ENCODE measurements at regions not wholly inside any gene's neighbourhood (a gene's known extent, or its start where the extent isn't known, plus 50 kb on each side); places are given as distances from the start of the nearest gene placed in this dataset.

DNA sequence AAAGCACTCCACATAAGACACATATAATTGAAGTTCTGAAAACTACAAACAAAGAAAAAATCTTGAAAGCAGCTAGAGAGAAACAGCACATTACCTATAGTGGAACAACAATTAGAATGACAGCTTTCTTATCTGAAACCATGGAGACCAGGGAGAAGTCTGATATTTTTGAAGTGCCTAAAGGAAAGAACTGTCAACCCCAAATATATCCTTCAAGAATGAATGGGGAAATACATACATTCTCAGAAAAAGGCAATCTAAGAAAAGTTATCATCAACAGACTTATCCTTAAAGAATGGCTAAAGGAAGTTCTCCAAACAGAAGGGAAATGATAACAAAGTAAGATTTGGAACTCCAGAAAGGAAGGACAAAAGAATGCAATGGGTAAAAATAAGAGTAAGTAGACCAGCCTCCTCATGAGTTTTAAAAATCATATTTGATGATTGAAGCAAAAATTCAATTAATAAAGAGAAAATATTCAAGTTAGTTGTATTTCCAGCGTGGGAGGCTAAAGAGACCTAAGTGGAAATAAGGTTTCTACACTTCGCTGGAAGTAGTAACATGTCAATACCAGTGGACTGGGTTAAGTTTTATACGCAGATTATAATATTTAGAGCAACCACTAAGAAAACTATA, 170.8 kb upstream of the SAMSN1 start:
- DNase-seq: no peak

DNA sequence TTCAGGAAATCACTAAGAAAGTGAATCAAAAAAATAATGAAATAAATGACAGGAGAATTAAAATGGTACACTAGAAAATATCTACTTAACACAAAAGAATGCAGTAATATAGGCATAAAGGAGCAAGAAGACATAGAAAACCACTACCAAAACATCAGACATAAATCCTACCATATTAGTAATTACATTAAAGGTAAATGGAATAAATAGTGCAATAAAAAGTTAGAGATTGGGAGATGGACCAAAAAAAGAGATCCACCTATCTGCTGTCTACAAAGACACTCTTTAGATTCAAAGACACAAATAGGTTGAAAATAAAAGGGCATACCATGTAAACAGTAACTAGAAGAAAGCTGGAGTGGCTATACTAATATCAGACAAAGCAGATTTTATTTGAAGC, 167.0 kb upstream of the SAMSN1 start:
- DNase-seq: no peak

DNA sequence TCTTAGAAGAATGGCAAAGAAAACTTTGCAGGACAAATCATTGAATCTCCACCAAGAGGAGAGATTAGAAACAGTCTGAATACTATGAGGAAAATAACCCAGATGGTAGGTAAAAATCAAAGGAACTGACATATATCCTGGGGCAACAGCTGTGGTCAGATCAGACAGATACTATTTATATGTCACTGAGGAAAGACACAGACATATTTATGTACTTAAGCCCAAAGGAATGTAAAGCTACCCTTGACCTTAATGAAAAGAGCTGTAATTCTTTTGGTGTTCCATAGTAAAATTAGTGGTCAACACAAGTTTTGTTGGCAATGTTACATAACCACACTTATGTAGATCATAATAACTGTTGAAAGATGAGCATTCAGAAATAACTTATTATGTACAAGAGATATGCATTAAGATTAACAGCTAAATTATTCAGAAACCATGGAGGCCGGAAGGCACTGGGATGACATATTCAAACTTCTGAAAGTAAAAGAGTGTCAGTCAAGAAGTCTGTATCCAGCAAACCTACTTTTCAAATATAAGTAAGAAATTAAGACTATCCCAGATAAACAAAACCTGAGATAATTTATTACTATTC, 166.1 kb upstream of the SAMSN1 start:
- no peak for DNase-seq

DNA sequence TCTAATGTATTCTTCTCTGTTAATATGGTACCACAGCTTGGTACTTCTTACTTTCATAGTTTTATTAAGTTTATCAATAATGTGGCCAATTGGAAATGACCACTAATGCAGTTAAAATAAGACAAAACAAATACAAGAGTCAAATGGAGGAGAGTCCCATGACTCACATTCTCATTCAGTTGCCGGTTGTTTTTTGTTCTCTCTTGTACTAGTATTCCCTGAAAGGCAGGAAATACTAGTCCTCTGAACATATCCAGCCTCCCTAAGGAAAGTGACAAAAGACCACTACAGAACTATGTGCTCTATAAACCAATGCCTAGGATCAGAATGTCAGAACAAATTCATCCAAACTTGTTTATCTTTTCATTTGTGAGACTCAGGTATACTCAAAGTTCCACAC, 165.2 kb upstream of the SAMSN1 start:
- no peak for DNase-seq

DNA sequence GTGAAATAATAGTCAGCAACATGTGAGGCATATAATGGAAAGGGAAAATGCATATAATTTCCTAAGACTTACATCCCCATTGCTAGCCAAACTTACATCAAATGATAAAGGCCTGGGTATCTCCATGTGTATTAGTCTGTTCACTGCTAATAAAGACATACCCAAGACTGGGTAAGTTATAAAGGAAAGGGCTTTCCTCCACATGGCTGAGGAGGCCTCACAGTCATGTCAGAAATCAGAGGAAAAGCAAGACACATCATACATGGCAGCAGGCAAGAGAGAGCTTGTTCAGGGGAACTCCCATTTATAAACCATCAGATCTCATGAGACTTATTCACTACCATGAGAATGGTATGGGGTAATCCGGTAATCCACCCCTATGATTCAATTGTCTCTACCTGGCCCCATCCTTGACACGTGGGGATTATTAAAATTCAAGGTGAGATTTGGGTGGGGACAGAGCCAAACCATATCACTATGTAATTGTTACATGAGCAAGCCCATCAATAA, 161.5 kb upstream of the SAMSN1 start:
- peak in 1 of 3 donors; percentile 24 for DNase-seq

DNA sequence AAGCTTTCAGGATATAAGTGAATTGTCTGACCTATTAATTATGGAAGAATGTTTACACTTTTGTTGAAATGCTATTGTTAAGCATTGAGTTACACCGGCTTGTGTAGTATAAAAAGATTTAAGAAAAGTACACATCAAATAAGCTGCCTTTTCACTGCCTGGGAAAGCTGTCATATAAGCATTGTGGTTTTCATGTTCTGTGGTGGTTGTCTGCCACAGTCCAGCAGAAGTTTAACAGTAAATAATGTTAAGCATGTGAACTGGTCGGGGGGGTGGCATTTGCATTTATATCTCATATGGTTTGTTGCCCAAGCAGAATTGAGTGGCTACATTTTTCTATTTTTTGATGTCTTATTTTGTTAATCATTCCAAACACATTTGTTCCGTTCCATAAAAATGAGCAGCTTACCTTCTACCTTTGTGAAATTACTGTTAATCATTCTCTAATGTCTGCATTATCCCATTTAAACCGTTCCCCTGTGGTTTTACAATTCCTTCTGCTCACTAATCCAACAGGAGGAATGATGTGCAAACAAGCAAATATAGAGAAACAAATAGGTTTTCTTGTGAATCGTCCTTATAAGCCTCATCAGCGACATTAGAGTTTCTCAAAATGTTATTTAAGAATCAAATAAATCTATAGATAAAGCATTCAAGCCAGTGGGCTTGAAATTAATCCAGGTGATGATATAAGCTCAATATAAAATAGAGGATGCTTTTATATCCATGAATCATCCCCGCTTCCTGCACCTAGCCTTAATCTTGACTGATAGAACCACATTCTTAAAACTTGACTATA, 160.8 kb upstream of the SAMSN1 start:
- DNase-seq: no peak

DNA sequence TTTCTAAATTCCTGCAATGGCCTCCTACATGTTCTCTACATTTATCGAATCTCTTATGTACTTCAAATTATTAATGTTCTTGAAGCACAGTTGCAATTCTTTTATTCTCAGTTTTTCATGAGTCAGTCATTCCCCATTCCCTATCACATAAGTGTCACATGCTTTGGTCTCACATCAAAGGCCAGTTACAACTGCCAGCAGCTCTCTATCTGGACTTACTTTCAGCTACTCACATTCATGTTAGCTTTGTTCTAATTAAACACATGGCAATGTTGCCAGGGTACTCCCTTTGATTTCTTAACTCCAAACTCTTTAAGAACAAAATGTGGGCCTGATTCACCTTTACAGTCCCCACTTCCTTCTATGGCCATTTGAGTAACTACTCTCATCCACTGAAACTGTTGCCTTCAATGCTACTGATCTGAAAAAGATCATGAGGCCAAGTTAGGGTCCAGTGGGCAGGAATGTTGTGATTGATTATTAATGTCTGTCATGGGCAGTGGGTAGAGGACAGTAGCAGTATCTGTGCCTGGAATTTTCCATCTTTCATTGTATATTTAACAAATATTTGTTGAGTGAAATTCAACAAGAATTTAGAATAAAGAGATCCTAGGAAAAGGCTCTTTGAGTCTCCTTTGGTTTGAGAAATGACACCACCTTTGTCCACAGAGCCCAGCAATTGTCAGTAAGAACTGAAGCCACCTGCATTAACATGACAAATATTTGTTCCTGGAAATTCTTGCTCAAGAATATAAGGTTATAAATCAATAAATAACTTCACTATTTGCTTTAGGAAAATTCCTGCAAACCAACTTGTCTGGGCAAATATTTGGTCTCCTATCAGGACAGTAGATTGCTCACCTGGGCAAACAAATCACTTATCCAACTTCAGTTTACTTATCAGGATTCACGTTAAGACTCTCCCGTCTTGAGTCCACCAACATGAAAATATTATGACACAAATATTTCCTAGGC, 153.6 kb upstream of the SAMSN1 start:
- DNase-seq: no peak

DNA sequence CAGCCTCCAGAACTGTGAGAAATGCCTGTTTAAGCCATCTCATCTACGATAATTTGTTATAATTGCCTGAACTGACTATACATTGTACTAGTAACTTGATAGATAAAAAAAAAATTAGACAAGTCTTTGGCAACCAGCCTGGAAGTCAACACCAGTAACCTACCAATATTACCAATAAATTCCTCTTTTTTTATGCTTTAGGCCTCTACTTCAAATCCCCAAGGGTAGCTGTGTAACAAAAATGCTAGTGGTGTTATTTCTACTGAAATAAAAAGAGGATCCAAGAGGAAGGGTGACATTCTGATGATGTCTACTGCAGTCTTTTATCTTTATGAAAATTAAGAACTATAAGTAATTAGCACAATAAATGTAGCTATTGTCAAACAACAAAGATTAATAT, 151.7 kb upstream of the SAMSN1 start:
- no peak for DNase-seq

DNA sequence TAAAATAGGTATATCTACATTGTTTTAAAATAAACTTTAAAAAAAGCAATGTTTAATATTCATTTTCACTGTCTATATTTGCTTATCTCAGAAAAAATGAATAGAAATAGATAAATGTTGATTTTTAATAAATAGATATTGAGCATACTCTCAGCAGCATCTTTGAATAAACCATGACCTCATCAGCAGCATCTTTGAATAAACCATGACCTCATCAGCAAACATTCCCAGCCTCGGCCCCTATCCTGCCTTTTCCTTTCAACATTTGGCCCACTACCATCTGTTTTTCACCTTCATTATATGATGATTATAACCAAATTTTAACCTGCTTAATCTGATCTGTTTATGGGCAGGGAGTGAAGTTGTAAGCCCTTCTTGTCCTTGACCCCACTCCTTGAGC, 148.7 kb upstream of the SAMSN1 start:
- DNase-seq: no peak

DNA sequence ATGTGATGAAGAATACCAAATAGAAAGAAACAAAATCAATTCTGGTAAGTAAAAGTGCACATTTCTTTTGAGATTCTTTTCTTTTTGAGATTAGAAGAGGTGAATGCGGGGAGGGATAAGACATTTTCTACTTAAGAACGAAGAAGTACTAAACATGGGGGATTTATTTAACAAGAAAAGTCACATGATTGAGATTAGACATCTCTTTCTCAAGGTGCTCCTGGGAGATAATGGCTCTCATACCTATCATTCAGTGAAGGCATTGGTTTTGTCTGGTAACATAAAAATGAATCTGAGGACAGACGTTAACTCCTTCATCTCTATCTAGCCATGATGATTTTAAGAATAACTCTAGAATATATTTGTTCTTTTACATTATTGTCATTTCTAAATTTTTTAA, 147.9 kb upstream of the SAMSN1 start:
- DNase-seq: no peak

DNA sequence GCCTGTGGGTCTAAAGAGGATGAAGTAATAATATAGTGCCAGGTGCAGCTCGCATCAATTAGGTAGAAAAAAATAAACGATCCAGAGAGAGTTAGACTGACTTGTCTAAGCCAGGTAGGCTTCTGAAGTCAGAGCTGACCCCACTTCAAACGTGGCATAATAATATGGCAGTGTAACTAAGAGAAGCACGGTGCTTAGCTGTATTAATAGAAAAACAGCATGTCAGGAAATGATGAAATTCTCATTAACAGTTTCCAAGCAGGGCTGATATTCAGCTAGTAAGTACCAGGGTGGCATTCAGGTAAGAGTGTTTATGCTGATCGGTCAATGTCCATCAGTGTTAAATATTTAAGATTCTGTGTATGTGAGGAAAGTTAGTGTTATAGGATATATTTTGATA, 145.8 kb upstream of the SAMSN1 start:
- DNase-seq: no peak

DNA sequence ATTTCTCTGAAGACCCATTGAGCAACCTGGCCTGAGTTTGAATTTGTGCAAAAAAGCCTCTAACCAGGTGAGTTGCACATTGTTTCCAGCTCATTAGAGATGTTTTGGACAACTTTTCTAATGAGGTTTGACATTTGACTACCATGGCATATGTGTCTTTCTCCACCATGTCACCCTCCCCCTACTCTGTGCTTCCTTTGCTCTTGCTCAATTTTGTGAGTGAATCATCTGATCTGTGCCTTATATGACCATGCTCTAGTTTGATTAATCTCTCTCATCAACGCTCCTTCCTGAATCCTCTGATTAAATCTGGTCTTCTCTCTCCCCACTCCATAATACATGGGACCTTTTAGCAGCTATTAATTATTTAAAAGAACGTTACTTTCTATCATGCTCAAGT, 144.8 kb upstream of the SAMSN1 start:
- peak; percentile 44 to 66 (median 58) for DNase-seq

DNA sequence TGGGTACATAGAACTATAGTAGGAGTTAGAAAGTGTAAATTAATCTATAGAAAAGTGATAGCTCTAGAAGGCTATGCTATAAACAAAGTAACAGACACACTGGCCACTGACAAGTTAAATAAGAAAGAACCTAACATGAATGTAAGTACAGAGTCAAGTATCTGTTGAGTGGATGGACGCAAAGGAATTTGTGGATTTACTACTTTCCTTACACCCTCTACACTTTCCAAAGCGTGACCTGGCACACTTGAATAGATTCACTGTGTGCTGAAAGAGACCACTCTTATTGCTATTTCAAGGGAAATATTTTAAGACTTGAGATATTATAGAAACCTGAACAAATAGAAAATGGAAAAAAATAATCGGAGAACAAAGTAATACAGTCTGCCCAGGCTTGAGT, 142.8 kb upstream of the SAMSN1 start:
- DNase-seq: no peak

DNA sequence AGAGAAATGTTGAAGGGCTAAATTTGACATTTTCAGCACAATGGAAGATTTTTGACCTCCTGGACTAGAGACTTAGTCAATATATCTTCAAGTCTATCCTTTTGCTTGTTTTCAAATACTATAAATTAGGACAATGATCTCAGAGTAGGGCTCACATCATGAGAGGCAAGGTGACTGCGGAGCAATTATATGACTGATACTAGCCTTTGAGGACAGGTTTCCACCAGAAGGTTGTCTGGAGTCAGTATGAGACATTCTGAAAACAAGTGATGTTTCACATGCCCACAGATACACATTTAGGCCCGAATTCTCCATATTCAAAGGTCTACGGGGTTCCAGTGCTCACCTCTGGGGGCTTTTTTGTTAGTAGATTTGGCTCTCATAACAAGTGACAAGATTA, 142.3 kb upstream of the SAMSN1 start:
- no peak for DNase-seq

DNA sequence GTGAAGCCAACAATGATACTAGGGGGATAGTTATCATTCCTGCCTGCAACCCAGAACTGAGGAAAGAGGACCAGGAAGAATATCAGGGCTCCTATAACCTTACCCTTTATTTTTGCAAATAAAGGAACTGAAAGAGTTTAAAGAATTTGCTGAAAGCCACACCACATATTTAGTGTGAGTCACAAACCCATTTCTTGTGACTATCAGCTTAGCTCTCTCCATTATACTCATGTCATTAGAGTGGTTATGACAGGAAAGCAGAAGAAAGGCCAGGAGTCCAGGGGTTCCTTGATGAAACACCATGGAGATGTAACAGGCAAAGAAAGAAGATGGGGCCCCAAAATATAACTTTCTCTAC, 141.1 kb upstream of the SAMSN1 start:
- DNase-seq: peak; percentile 60 to 87 (median 87)

DNA sequence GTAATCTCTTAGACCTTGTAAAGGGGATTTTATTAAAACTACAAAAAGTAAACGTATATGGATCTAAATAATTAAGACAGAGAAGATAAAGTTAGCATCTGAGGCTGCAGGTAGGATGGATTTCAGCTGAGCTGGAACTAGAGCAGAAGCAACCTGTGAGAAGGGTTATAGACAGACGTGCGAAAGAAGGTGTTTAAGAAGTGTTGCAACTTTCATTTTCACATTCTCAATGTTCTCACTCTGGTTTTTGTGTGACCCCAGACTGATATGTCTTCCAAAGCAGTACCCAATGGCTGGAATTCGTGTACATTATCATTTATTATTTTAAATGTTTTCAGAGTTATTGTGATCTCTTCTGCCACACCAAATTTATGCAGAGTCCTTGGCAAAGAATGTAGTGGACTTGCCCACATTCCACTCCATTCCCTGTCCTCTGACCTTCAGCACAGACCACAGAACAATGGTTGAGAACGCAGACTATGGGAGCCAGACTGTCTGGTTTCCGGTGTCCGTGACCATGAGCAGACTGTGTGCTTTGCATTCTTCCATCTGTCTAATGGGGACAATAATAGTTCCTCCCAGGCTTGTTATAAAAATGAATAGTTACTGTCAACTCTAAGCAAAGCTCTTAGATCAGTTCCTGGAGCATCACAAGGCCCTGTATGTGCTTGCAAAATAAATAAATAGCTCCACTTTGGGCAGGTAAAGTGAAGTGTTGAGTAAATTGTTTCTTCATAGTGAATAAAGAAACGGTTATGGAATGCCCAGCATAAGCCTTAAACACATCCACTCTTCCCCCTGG, 140.6 kb upstream of the SAMSN1 start:
- DNase-seq: peak in 2 of 3 donors; percentile 42 to 54

DNA sequence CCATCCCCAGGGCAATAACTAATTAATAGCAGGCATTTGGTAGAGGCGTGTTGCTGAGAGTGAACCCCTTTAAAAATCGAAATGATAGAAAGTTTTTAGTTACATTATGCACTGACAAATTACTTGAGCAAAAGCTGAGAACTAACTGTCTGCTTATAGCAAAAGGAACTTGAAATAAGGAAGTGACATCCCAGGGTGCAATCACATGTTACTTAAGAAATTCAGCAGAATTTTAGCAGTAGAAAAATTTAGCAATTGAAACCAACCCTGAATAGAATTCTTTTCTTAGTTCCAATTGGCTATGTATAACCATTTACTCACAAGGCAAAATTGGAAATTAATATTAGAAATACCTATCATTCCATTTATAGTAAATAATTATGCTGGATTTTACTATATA, 139.5 kb upstream of the SAMSN1 start:
- DNase-seq: peak; percentile 70 to 88 (median 86)

DNA sequence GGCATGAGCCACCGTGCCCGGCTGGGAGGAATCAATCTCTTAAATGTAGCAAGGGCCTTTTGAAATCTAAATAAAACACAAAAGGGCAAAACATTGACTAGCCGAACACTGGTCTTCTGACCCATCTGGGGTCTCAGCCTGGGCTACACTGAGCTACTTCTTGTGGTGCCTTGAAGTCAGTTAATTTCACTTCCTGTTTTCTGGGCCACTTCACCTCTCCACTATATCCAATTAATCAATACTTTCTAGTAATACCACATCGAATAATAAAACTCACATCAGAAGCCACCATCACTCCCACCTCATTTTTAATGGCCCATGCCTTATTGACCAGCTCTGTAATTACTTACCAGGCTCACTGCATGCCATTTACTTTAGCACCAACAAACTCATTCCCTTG, 138.0 kb upstream of the SAMSN1 start:
- peak in 1 of 3 donors; percentile 27 for DNase-seq

DNA sequence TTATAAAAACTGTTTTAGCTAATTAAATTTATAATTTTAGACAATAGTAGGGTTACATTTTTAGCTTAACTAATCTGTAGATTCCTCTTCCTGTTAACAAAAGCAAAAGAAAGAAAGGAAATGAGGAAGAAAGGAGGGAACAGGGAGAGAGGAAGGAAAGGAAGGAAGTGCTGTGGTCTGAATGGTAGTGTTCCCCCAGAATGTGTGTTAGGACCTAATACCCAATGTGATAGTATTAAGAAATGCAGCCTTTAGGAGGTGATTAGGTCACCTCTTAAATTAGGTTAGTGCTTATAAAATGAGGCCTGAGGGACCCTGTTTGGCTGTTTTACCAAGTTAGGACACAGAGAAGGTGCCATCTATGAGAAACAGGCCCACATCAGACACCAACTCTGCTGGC, 136.9 kb upstream of the SAMSN1 start:
- DNase-seq: peak in 2 of 3 donors; percentile 27 to 41

DNA sequence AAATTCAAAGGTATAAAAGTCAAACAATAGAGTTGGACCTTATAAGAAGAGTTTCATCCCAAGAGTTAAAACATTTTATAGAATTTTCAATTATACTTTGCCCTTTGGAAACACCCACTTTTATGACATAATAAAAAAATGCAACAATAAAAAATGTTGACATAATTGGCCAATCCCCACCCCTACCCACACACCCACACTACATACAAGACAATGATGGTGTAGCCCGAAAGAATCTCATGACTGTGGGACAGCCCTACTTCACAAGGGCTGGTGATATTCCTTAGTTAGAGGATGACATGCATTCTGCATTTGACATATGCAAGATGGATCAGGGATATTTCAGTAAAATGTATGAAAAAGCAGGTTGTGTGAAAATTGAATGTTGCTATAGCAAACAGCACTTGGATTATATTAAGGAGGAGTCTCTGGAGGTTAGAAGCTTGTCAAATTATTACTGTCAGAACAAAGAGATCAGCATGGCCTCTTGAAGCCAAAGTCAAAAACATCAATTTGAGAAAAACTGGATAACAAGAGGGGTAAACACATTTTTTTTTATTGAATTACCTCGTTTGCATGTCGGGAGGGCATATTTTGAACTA, 133.0 kb upstream of the SAMSN1 start:
- DNase-seq: peak; percentile 46 to 58 (median 48)

DNA sequence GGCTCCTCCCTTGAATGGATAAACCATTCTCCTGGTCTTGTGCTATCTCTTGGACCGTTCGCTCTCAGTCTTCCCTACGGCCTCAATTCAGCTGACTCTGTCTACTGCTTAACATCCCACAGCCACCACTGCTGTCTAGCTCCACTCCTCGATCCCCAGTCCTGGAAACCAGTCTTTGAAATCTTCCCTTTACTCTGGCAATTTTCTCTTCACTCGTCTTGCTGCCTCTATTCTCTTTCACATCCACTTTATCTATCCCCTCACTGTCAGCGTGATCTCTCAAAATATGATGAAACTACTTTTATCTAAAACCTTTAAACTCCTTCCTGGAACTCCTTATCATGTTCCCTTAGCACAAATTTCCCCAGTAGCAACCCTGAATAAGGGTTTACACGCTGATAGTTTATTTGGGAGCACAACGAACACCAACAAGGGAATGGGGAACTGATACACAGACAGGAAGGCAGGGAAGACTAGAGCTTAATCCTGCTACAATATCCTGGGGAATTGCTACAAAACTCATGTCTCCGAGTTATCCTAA, 131.6 kb upstream of the SAMSN1 start:
- DNase-seq: no peak

All from suppressor macrophage treated with lipopolysaccharide for 1 hour (primary cell).